ENCODE measurements at regions not wholly inside any gene's neighbourhood (a gene's known extent, or its start where the extent isn't known, plus 50 kb on each side); places are given as distances from the start of the nearest gene placed in this dataset.

DNA sequence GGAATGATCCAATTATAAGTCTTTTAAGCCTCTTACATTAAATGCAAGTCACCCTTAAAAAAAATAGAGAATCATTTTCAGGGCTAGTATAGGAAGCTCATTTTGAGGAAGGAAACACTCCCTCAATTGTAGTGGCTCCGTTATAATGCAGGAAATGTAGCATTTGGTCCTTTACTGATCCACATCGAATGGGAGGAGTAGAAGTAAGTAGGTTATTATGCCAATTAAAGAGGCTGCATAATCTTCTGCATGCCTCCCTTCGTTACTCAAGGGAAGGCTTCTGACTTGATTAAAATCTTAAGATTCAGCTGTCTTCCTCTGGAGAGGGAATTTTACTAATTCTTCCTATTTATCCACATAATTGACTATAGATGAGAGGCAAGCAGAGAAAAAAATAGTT, 579.2 kb upstream of the COX7C start:
- no peaks in the 10 kb centered on the region for H3K27me3 ChIP-seq (ENCODE audit: control insufficient read depth in 1 of 2, insufficient read depth in 2 of 2, low read length in 2 of 2)
- H3K36me3 ChIP-seq (ENCODE audit: insufficient read depth, low read length): no peaks in the 10 kb centered on the region

DNA sequence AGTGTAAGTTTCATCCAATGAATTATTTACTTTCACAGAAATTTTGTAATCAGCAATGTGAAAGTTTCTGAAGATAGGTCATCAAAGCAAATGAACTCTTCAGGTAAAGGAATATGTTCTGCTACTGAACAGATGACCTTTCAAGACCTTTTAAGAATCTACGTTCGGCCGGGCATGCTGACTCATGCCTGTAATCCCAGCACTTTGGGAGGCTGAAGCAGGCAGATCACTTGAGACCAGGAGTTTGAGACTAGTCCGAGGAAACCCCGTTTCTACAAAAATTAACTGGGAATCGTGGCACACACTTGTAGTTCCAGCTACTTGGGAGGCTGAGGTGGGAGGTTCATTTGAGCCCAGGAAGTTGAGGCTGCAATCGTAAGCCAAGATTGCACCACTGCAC, 578.4 kb upstream of the COX7C start:
- Histone ChIP-seq H3K9me3 (ENCODE audit: low read length) (no peaks in the 10 kb centered on the region), H3K36me3 (ENCODE audit: insufficient read depth, low read length) (no peaks in the 10 kb centered on the region), H3K9ac (ENCODE audit: low read length) (no peak overlapping the region), H3K4me1 (ENCODE audit: insufficient read depth, low read length) (no peaks in the 10 kb centered on the region), H3K27ac (ENCODE audit: low read depth, low read length) (no peak overlapping the region), H3K4me3 (ENCODE audit: low read depth in 1 of 2, low read length in 2 of 2) (no peak overlapping the region), H3K27me3 (ENCODE audit: control insufficient read depth in 1 of 2, insufficient read depth in 2 of 2, low read length in 2 of 2) (no peaks in the 10 kb centered on the region)

More for the DNA sequence above, 579.2 kb upstream of the COX7C start:
- Histone ChIP-seq H3K27ac (ENCODE audit: low read depth, low read length) (no peak overlapping the region), H3K9ac (ENCODE audit: low read length) (no peak overlapping the region), H3K4me3 (ENCODE audit: low read depth in 1 of 2, low read length in 2 of 2) (no peak overlapping the region), H3K4me1 (ENCODE audit: insufficient read depth, low read length) (no peaks in the 10 kb centered on the region), H3K9me3 (ENCODE audit: low read length) (no peaks in the 10 kb centered on the region)

DNA sequence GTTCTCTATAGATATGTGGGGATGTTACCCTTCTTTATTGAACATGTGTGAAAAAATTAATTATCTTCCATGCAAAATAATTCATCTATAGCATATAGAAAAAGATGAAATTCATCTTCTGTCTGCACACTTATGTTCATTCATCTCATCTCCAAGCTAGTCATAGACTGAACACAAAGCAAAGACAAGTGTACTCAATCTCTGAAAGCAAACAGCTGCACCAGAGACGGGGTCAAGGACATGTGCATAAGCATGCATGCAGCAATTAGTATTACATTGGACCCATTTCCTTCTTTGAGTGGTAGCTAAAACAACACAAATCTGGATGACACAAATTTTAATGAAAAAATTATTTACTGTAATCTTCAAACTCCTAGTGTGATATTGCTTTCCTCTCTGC, 547.0 kb upstream of the COX7C start:
- Histone ChIP-seq H3K4me3 (ENCODE audit: low read depth in 1 of 2, low read length in 2 of 2) (no peak overlapping the region), H3K27ac (ENCODE audit: low read depth, low read length) (no peak overlapping the region), H3K4me1 (ENCODE audit: insufficient read depth, low read length) (no peaks in the 10 kb centered on the region), H3K36me3 (ENCODE audit: insufficient read depth, low read length) (no peaks in the 10 kb centered on the region), H3K9ac (ENCODE audit: low read length) (no peak overlapping the region), H3K9me3 (ENCODE audit: low read length) (no peaks in the 10 kb centered on the region), H3K27me3 (ENCODE audit: control insufficient read depth in 1 of 2, insufficient read depth in 2 of 2, low read length in 2 of 2) (no peaks in the 10 kb centered on the region)

DNA sequence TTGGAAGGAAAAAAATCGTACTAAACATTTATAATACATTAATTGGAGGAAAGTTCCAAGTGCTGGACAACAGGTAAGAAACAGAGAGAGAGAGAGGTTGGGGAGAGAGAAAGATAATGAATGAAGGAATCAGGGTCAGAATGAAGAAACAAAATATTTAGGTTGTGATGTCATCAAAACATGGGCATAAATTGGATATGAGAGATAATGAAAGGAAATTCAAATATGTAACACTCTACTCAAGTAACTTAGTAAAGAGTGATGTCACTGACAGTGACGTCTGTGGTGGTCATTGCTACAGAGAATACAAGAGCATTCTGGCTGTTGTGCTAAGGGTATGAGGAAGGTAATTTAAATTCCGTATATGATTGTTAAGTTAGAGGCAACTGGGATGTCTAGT, 543.4 kb upstream of the COX7C start:
- Histone ChIP-seq H3K27me3 (ENCODE audit: control insufficient read depth in 1 of 2, insufficient read depth in 2 of 2, low read length in 2 of 2) (no peaks in the 10 kb centered on the region), H3K4me3 (ENCODE audit: low read depth in 1 of 2, low read length in 2 of 2) (no peak overlapping the region), H3K9me3 (ENCODE audit: low read length) (no peaks in the 10 kb centered on the region), H3K9ac (ENCODE audit: low read length) (no peak overlapping the region), H3K27ac (ENCODE audit: low read depth, low read length) (no peak overlapping the region), H3K36me3 (ENCODE audit: insufficient read depth, low read length) (no peaks in the 10 kb centered on the region), H3K4me1 (ENCODE audit: insufficient read depth, low read length) (no peaks in the 10 kb centered on the region)

DNA sequence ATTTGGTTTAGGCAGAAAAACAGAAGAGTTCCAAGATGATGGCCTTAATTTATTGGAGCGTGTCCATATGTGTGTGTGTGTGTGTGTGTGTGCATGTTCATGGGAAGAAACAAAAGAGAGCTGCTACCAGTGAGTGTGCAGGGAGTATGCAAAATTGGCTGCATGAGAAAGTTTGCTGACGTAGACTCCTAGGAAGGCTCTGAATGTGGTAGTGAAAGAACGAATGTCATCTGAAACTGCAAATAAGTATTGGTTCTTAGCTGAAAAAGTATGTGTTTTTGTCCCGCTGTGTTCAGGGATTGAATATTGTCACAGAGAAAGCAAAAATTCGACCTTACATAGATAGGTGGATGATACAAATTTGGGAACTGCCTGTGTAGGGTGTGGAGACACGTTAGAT, 542.6 kb upstream of the COX7C start:
- Histone ChIP-seq H3K36me3 (ENCODE audit: insufficient read depth, low read length) (no peaks in the 10 kb centered on the region), H3K27me3 (ENCODE audit: control insufficient read depth in 1 of 2, insufficient read depth in 2 of 2, low read length in 2 of 2) (no peaks in the 10 kb centered on the region), H3K4me1 (ENCODE audit: insufficient read depth, low read length) (no peaks in the 10 kb centered on the region), H3K4me3 (ENCODE audit: low read depth in 1 of 2, low read length in 2 of 2) (no peak overlapping the region), H3K27ac (ENCODE audit: low read depth, low read length) (no peak overlapping the region), H3K9me3 (ENCODE audit: low read length) (no peaks in the 10 kb centered on the region), H3K9ac (ENCODE audit: low read length) (no peak overlapping the region)

DNA sequence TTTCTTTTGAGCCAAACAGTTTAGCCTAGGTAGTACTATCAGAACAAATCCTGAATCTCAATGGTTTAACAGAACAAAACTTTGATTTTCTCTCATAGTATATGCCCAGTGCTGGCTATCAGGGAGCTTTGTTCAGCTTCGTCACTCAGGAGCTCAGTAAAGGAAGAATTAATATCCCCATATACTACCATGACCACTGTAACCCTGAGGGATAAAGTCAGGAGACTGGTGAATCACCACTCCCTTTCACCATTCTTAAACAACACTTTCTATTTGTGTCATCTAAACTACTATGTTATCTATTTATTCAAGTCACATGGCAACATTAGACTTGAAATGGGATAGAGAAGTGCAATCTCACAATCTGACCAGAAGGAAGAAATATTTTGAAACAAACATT, 522.6 kb upstream of the COX7C start:
- Histone ChIP-seq H3K36me3 (ENCODE audit: insufficient read depth, low read length) (no peaks in the 10 kb centered on the region), H3K27ac (ENCODE audit: low read depth, low read length) (no peak overlapping the region), H3K27me3 (ENCODE audit: control insufficient read depth in 1 of 2, insufficient read depth in 2 of 2, low read length in 2 of 2) (no peaks in the 10 kb centered on the region), H3K4me1 (ENCODE audit: insufficient read depth, low read length) (peaks cover 5% of the 10 kb centered on the region), H3K4me3 (ENCODE audit: low read depth in 1 of 2, low read length in 2 of 2) (no peak overlapping the region), H3K9ac (ENCODE audit: low read length) (no peak overlapping the region), H3K9me3 (ENCODE audit: low read length) (no peaks in the 10 kb centered on the region)

DNA sequence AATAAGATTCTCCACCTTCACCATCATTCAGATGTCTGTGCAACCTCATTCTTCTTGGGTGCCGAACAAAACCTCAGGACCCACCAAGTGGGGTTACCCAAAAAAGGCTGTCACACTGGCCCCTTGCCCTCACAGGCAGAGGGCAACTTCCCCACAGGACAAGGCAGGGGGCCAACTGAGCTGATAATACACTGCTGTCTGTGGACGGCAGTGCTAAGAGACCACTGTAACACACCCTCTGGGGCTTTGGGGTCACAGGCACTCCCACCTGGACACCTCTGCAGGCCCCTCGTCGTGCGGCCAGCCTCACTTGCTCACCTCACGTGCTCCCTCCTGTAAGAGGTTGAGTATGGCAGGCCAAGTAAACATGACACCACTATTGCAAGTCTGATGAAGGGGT, 515.8 kb upstream of the COX7C start:
- H3K27me3 ChIP-seq (ENCODE audit: control insufficient read depth in 1 of 2, insufficient read depth in 2 of 2, low read length in 2 of 2): no peaks in the 10 kb centered on the region
- no peak overlapping the region for H3K9ac ChIP-seq (ENCODE audit: low read length)
- H3K9me3 ChIP-seq (ENCODE audit: low read length): no peaks in the 10 kb centered on the region
- H3K4me1 ChIP-seq (ENCODE audit: insufficient read depth, low read length): no peaks in the 10 kb centered on the region
- H3K4me3 ChIP-seq (ENCODE audit: low read depth in 1 of 2, low read length in 2 of 2): no peak overlapping the region
- no peaks in the 10 kb centered on the region for H3K36me3 ChIP-seq (ENCODE audit: insufficient read depth, low read length)
- H3K27ac ChIP-seq (ENCODE audit: low read depth, low read length): no peak overlapping the region

DNA sequence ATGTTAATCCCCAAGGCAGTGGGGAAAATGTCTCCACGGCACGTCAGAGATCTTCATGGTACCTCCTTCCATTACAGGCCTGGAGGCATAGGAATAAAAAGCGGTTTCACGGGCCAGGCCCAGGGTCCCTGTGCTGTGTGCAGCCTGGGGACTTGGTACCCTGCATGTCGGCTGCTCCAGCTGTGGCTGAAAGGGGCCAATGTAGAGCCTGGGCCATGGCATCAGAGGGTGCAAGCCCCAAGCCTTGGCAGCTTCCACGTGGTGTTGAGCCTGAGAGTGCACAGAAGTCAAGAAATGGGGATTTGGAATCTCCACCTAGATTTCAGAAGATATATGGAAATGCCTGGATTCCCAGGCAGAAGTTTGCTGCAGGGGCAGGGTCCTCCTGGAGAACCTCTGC, 508.9 kb upstream of the COX7C start:
- Histone ChIP-seq H3K36me3 (ENCODE audit: insufficient read depth, low read length) (no peaks in the 10 kb centered on the region), H3K27me3 (ENCODE audit: control insufficient read depth in 1 of 2, insufficient read depth in 2 of 2, low read length in 2 of 2) (no peaks in the 10 kb centered on the region), H3K9me3 (ENCODE audit: low read length) (no peaks in the 10 kb centered on the region), H3K27ac (ENCODE audit: low read depth, low read length) (no peak overlapping the region), H3K9ac (ENCODE audit: low read length) (no peak overlapping the region), H3K4me1 (ENCODE audit: insufficient read depth, low read length) (no peaks in the 10 kb centered on the region), H3K4me3 (ENCODE audit: low read depth in 1 of 2, low read length in 2 of 2) (no peak overlapping the region)

DNA sequence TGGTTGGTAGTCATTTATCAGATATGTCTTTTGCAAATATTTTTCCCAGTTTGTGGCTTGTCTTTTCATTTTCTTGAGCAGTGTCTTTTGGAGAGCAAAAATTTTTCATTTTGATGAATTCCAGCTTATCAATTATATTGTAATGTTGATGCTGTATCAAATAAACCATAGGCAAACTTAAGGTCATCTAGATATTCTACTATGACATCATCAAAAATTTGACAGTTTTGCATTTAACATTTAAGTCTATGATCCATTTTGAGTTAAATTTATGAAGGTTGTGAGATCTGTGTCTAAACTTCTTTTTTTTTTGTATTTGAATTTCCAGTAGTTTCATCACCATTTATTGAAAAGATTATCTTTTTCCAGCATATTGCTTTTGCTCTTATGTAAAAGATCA, 505.5 kb upstream of the COX7C start:
- H3K27ac ChIP-seq (ENCODE audit: low read depth, low read length): no peak overlapping the region
- H3K9ac ChIP-seq (ENCODE audit: low read length): no peak overlapping the region
- no peaks in the 10 kb centered on the region for H3K36me3 ChIP-seq (ENCODE audit: insufficient read depth, low read length)
- no peak overlapping the region for H3K4me3 ChIP-seq (ENCODE audit: low read depth in 1 of 2, low read length in 2 of 2)
- H3K9me3 ChIP-seq (ENCODE audit: low read length): no peaks in the 10 kb centered on the region
- H3K4me1 ChIP-seq (ENCODE audit: insufficient read depth, low read length): no peaks in the 10 kb centered on the region
- no peaks in the 10 kb centered on the region for H3K27me3 ChIP-seq (ENCODE audit: control insufficient read depth in 1 of 2, insufficient read depth in 2 of 2, low read length in 2 of 2)

DNA sequence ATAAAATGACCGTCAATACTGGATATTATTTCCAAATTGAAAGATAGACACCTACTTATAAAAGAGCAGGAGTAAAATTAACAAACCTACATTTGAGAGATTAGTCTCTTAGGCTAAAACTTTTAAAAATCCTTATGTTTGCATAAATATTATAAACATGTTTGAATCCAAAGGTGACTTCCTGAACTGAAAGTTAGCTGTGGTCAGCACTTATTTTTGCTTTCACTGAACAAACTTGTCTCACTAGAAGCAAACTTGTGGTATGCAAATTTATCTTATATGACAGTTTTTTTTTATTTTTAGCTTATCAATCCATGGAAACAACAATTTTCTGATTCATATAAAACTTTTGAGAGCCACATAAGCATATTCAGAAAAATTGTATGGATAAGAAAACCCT, 502.6 kb upstream of the COX7C start:
- H3K27ac ChIP-seq (ENCODE audit: low read depth, low read length): no peak overlapping the region
- H3K27me3 ChIP-seq (ENCODE audit: control insufficient read depth in 1 of 2, insufficient read depth in 2 of 2, low read length in 2 of 2): no peaks in the 10 kb centered on the region
- no peaks in the 10 kb centered on the region for H3K36me3 ChIP-seq (ENCODE audit: insufficient read depth, low read length)
- H3K4me3 ChIP-seq (ENCODE audit: low read depth in 1 of 2, low read length in 2 of 2): no peak overlapping the region
- H3K9ac ChIP-seq (ENCODE audit: low read length): no peak overlapping the region
- no peaks in the 10 kb centered on the region for H3K4me1 ChIP-seq (ENCODE audit: insufficient read depth, low read length)
- H3K9me3 ChIP-seq (ENCODE audit: low read length): no peaks in the 10 kb centered on the region

DNA sequence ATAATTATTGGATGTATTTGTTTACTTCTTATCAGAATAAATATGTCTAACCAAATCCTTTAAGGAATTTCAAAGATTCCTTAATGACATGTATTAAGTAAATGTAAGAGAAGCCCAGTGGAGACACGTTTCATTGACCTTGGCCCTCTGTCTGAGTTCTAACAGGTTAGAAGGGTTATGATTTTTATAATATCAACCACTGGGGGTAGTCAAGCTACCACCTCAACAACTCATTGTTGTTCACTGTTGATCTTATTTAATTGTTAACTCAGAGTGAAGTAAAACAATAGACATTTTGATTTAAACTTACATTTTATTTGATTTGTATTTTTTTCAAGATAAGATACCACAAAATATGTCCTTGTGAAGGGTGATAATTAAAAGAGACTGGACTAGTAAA, 499.2 kb upstream of the COX7C start:
- H3K9ac ChIP-seq (ENCODE audit: low read length): no peak overlapping the region
- no peak overlapping the region for H3K27ac ChIP-seq (ENCODE audit: low read depth, low read length)
- no peaks in the 10 kb centered on the region for H3K36me3 ChIP-seq (ENCODE audit: insufficient read depth, low read length)
- no peak overlapping the region for H3K4me3 ChIP-seq (ENCODE audit: low read depth in 1 of 2, low read length in 2 of 2)
- no peaks in the 10 kb centered on the region for H3K27me3 ChIP-seq (ENCODE audit: control insufficient read depth in 1 of 2, insufficient read depth in 2 of 2, low read length in 2 of 2)
- H3K4me1 ChIP-seq (ENCODE audit: insufficient read depth, low read length): no peaks in the 10 kb centered on the region
- H3K9me3 ChIP-seq (ENCODE audit: low read length): no peaks in the 10 kb centered on the region

DNA sequence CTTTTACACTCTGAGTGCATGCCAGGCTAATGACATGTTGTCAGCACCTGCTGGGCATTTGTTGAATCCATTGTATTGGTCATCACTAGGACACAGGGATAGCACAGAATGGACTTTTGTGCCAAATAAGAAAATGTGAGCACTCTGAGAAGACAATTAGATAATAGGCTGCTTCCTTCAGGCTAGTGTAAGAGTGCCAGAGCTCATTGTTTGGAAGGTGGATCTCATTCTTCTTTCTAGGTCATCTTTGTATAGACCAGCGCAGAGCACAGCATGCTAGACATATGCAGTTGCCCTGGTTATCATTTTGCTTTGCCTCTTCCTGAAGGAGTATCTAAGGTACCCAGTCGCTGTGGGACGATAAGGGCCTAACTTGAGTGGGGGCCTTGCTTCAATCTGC, 493.4 kb upstream of the COX7C start:
- H3K4me1 ChIP-seq (ENCODE audit: insufficient read depth, low read length): no peaks in the 10 kb centered on the region

More for the DNA sequence above, 493.4 kb upstream of the COX7C start:
- Histone ChIP-seq H3K4me3 (ENCODE audit: low read depth in 1 of 2, low read length in 2 of 2) (no peak overlapping the region), H3K27me3 (ENCODE audit: control insufficient read depth in 1 of 2, insufficient read depth in 2 of 2, low read length in 2 of 2) (no peaks in the 10 kb centered on the region), H3K9me3 (ENCODE audit: low read length) (no peaks in the 10 kb centered on the region), H3K9ac (ENCODE audit: low read length) (no peak overlapping the region), H3K27ac (ENCODE audit: low read depth, low read length) (no peak overlapping the region), H3K36me3 (ENCODE audit: insufficient read depth, low read length) (no peaks in the 10 kb centered on the region)
